ENCODE measurements at regions not wholly inside any gene's neighbourhood (a gene's known extent, or its start where the extent isn't known, plus 50 kb on each side); places are given as distances from the start of the nearest gene placed in this dataset.
A peak's percentile ranks its signal among the peaks of the same experiment; 100 is the strongest.
"Not testable (repeated sequence)": the region's sequence is repeated elsewhere in the genome, so short reads cannot be mapped to it uniquely, and the experiment has no call there.

DNA sequence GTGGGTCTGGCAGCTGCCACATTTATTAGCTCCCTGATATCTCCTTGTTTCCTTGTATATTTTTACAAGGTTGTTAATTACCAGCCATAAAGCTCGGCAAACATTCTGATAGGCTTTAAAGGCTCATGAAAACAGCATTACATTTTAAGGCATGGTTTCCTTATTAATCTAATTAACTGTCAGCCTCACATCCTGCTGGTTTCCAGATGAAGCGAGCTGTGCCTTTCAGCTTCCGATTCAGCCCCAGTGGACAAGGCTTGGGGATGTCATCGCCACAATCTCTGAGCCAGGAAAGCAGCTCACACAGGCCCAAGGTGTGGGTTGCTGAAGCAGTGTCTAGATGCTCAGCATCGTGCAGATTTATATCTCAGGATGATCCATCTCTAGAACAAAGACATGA lies 66.0 kb upstream of the RALY start:
- Histone ChIP-seq H3K4me1 (ENCODE audit: control insufficient read depth, insufficient read depth, low read length, poor library complexity, severe bottlenecking) (no peaks in the 10 kb centered on the region), H3K36me3 (ENCODE audit: control insufficient read depth, insufficient read depth, low read length) (no peaks in the 10 kb centered on the region), H3K9me3 (ENCODE audit: control insufficient read depth in 2 of 2, low read length in 2 of 2) (no peaks in the 10 kb centered on the region), H3K4me3 (ENCODE audit: low read depth, low read length) (no peak overlapping the region), H3K27ac (ENCODE audit: insufficient read depth, low read length, poor library complexity, severe bottlenecking) (no peak overlapping the region), H3K27me3 (ENCODE audit: control insufficient read depth, insufficient read depth, low read length) (peaks cover 2% of the 10 kb centered on the region)
- Mint-ChIP-seq H3K27me3 (peaks cover 9% of the 10 kb centered on the region), H3K4me1 (no peaks in the 10 kb centered on the region), H3K36me3 (no peaks in the 10 kb centered on the region), H3K4me3 (no peak overlapping the region), H3K27ac (no peak overlapping the region), H3K9me3 (peaks cover 0 to 2% (median 0%) of the 10 kb centered on the region in 7 donors)
- ATAC-seq (ENCODE audit: low read depth in 2 of 2) (no peak), DNase-seq (no peak)

DNA sequence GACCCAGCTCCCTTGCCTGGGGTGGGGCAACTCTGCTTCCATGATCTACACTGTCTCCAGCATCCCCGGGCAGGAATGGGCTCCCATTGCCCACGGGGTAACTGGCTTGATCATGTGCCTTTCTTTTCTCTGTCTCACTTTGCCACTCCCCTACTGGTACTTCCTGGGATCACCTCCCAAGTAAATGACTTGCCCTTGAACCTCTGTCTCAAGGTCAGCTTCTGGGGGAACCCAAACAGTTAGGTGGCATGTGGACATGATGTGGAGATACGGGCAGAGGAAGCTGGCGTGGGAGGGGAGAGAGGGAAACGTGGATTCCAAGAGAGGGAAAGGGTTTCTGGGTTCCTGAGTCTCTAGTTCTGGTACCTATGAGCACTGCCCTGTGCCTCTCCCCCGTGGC lies 63.8 kb upstream of the RALY start:
- DNase-seq = no peak
- H3K27ac ChIP-seq (ENCODE audit: insufficient read depth, low read length, poor library complexity, severe bottlenecking) = no peak overlapping the region
- Mint-ChIP-seq H3K36me3 (no peaks in the 10 kb centered on the region), H3K27ac (no peak overlapping the region), H3K4me1 (no peaks in the 10 kb centered on the region), H3K9me3 (no peaks in the 10 kb centered on the region), H3K27me3 (peaks cover 7% of the 10 kb centered on the region), H3K4me3 (no peak overlapping the region)
- no peak for ATAC-seq (ENCODE audit: low read depth in 2 of 2)
- no peaks in the 10 kb centered on the region for H3K27me3 ChIP-seq (ENCODE audit: control insufficient read depth, insufficient read depth, low read length)
- H3K36me3 ChIP-seq (ENCODE audit: control insufficient read depth, insufficient read depth, low read length) = no peaks in the 10 kb centered on the region
- H3K4me1 ChIP-seq (ENCODE audit: control insufficient read depth, insufficient read depth, low read length, poor library complexity, severe bottlenecking) = no peaks in the 10 kb centered on the region
- no peaks in the 10 kb centered on the region for H3K9me3 ChIP-seq (ENCODE audit: control insufficient read depth in 2 of 2, low read length in 2 of 2)
- no peak overlapping the region for H3K4me3 ChIP-seq (ENCODE audit: low read depth, low read length)

GRCh38 chr20:33933469-33933909 lies 60.2 kb upstream of the RALY start:
- H3K9me3 Mint-ChIP-seq = no peaks in the 10 kb centered on the region
- no peaks in the 10 kb centered on the region for H3K4me1 Mint-ChIP-seq
- H3K27me3 Mint-ChIP-seq = peaks cover 4% of the 10 kb centered on the region
- H3K27ac Mint-ChIP-seq = peak overlapping the region in 1 of 3 donors; percentile 44
- Histone ChIP-seq H3K4me3 (ENCODE audit: low read depth, low read length) (no peak overlapping the region), H3K27me3 (ENCODE audit: control insufficient read depth, insufficient read depth, low read length) (no peaks in the 10 kb centered on the region), H3K27ac (ENCODE audit: insufficient read depth, low read length, poor library complexity, severe bottlenecking) (no peak overlapping the region), H3K36me3 (ENCODE audit: control insufficient read depth, insufficient read depth, low read length) (no peaks in the 10 kb centered on the region), H3K9me3 (ENCODE audit: control insufficient read depth in 2 of 2, low read length in 2 of 2) (no peaks in the 10 kb centered on the region), H3K4me1 (ENCODE audit: control insufficient read depth, insufficient read depth, low read length, poor library complexity, severe bottlenecking) (no peaks in the 10 kb centered on the region)
- peak in 1 of 2 donors; percentile 64 for ATAC-seq (ENCODE audit: low read depth in 2 of 2)
- no peak overlapping the region for H3K4me3 Mint-ChIP-seq
- H3K36me3 Mint-ChIP-seq = no peaks in the 10 kb centered on the region
- DNase-seq = peak; percentile 18 to 62 (median 47)

DNA sequence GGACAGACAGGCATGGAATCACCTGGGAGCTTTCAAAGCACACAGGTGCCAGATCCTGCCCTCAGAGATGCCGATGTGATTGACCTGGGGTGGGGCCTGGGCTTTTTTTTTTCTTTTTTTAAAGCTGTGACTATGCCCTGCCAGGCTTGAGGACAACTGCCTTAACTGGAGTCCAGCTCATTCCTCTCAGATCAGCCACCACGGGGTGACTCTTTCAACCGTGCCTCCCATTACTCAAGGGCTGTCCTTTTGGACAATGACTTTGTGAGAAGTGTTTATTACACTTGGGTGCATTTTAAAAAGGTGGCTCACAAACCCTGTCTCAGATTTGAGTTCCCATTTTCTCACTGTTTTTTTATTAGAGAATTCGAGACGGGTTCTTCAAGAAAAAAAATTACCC lies 57.1 kb upstream of the RALY start:
- Histone ChIP-seq H3K36me3 (ENCODE audit: control insufficient read depth, insufficient read depth, low read length) (no peaks in the 10 kb centered on the region), H3K27me3 (ENCODE audit: control insufficient read depth, insufficient read depth, low read length) (no peaks in the 10 kb centered on the region), H3K4me1 (ENCODE audit: control insufficient read depth, insufficient read depth, low read length, poor library complexity, severe bottlenecking) (no peaks in the 10 kb centered on the region), H3K27ac (ENCODE audit: insufficient read depth, low read length, poor library complexity, severe bottlenecking) (no peak overlapping the region), H3K4me3 (ENCODE audit: low read depth, low read length) (no peak overlapping the region), H3K9me3 (ENCODE audit: control insufficient read depth in 2 of 2, low read length in 2 of 2) (no peaks in the 10 kb centered on the region)
- Mint-ChIP-seq H3K9me3 (no peaks in the 10 kb centered on the region), H3K4me1 (no peaks in the 10 kb centered on the region), H3K36me3 (no peaks in the 10 kb centered on the region), H3K27me3 (peaks cover 8% of the 10 kb centered on the region), H3K4me3 (no peak overlapping the region), H3K27ac (no peak overlapping the region)
- DNase-seq = no peak
- no peak for ATAC-seq (ENCODE audit: low read depth in 2 of 2)

DNA sequence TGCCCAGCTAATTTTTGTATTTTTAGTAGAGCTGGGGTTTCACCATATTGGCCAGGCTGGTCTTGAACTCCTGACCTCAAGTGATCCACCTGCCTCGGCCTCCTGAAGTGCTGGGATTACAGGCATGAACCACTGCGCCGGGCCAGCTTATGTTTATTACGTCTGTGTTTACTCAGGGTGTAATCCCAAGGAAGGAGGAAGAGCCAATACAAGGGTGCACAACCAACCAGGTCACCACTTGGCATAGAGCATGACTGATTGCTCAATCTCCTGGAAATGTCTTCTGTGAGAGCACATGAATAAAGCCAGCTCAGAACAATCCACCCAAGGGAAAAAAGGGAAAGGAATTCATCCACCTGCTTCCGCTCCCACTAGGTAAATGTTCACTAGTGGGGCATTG lies 54.7 kb upstream of the RALY start:
- not testable (repeated sequence) for H3K4me3 Mint-ChIP-seq; H3K27ac Mint-ChIP-seq; H3K4me3 ChIP-seq (ENCODE audit: low read depth, low read length); H3K36me3 Mint-ChIP-seq; H3K36me3 ChIP-seq (ENCODE audit: control insufficient read depth, insufficient read depth, low read length); H3K4me1 Mint-ChIP-seq; H3K27me3 ChIP-seq (ENCODE audit: control insufficient read depth, insufficient read depth, low read length); H3K9me3 Mint-ChIP-seq; H3K27me3 Mint-ChIP-seq; H3K27ac ChIP-seq (ENCODE audit: insufficient read depth, low read length, poor library complexity, severe bottlenecking); H3K9me3 ChIP-seq (ENCODE audit: control insufficient read depth in 2 of 2, low read length in 2 of 2); DNase-seq; ATAC-seq (ENCODE audit: low read depth in 2 of 2); H3K4me1 ChIP-seq (ENCODE audit: control insufficient read depth, insufficient read depth, low read length, poor library complexity, severe bottlenecking)

- Histone ChIP-seq H3K36me3 (ENCODE audit: control insufficient read depth, insufficient read depth, low read length) (no peaks in the 10 kb centered on the region), H3K27ac (ENCODE audit: insufficient read depth, low read length, poor library complexity, severe bottlenecking) (no peak overlapping the region), H3K9me3 (ENCODE audit: control insufficient read depth in 2 of 2, low read length in 2 of 2) (no peaks in the 10 kb centered on the region), H3K27me3 (ENCODE audit: control insufficient read depth, insufficient read depth, low read length) (no peaks in the 10 kb centered on the region), H3K4me1 (ENCODE audit: control insufficient read depth, insufficient read depth, low read length, poor library complexity, severe bottlenecking) (no peaks in the 10 kb centered on the region), H3K4me3 (ENCODE audit: low read depth, low read length) (no peak overlapping the region)
- DNase-seq (no peak), ATAC-seq (ENCODE audit: low read depth in 2 of 2) (no peak)
- Mint-ChIP-seq H3K9me3 (peaks cover 0 to 2% (median 0%) of the 10 kb centered on the region in 7 donors), H3K4me3 (no peak overlapping the region), H3K27ac (no peak overlapping the region), H3K36me3 (peaks cover 3% of the 10 kb centered on the region), H3K4me1 (no peaks in the 10 kb centered on the region), H3K27me3 (peaks cover 5% of the 10 kb centered on the region)
Observed at GRCh38 chr20:33940666-33941065, 53.0 kb upstream of the RALY start.

Measured in CD4-positive, CD25-positive, alpha-beta regulatory T cell (primary cell).